Esophagus mucosa (tissue), 1 donor: ENCODE measurements at regions not wholly inside any gene's neighbourhood (a gene's known extent, or its start where the extent isn't known, plus 50 kb on each side); places are given as distances from the start of the nearest gene placed in this dataset.

Source experiments
- ATAC-seq: fragments of 200-7000 bp; cut with Tn5 transposase; one replicate; pipeline ENCODE4 v1.9.1; 2020
- donor health status: DM: yes; HTN: yes; CAD: no.

DNA sequence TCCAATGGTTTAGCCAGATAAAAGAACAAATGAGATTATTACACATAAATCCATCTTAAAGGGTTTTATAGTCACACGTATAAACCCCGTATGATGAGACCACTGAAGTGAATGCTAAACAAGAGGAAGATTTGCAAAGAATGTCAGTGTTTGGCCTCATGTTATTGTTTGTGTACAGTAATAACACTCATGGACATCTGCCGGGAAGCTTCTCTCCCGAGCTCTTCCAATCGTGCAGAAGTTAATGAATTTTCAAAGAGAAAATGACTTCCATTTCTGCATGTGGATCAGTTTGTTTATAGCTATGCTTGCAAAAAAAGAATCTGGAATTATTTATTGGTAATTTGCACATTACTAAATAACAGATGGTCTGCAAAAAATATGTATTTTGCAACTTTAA, 88.5 kb upstream of the APCDD1 start:
- ATAC-seq = no peak

DNA sequence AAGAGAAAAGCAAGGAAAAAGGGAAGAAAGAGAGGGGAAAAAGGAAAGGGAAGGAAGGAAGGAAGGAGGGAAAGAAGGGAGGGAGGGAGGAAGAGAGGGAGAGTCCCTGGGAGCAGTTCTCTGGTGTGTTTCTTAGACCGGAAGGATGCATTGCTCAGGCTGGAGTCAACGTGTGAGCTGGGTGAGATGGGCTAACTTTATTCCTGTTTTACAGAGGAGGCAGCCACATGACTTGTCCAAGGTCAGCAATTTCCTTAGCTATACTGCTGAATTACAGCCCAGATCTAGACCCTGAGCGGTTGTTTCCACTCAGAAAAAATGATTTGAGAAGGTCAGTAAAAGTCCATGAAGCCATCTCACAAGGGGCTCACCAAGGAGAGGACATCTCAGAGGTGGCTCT, 86.6 kb upstream of the APCDD1 start:
- ATAC-seq = no peak

DNA sequence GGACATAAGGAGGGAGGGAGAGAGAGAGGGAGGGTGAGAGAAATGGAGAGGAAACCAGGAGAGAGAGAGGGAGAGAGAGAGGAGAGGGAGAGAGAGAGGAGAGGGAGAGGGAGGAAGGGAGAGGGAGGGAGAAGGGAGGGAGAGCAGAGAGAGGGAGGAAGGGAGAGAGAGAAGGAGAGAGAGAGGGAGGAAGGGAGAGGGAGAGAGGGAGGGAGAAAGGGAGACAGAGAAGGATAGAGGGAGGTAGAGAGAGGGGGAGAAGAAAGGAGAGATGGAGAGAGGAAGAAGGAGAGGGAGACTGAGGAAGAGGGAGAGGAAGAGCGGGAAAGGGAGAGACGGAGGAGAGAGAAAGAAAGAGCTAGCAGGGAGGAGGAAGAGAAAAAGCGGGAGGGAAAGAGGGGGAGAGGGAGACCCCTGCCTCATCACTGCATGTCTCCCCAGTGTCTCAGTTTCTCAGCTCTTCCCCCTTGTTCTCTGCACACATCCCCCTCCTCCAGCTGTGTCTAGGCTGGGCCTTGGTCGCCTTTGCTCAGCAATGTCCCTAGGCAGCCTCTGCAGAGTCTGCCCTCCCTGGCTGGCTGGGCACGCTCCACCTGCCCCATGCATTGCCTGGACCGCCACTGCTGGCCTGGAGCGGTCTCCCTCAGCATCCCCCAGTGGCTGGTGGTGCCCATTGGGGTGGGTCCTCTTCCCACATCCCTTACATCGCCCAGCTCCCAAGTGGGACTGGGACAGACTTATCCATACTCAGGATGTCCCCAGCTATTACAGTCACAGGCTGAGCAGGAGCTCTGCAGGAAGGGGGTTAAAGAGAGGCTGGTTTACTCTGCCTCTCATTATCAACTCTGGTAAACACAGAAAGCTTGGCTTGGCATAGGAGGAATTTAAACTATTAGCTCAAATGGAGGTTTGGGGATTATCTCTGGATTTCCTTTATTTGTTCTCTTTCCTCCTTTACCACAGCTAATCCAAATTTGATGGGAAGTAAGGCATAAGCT, 85.7 kb upstream of the APCDD1 start:
- no peak for ATAC-seq

DNA sequence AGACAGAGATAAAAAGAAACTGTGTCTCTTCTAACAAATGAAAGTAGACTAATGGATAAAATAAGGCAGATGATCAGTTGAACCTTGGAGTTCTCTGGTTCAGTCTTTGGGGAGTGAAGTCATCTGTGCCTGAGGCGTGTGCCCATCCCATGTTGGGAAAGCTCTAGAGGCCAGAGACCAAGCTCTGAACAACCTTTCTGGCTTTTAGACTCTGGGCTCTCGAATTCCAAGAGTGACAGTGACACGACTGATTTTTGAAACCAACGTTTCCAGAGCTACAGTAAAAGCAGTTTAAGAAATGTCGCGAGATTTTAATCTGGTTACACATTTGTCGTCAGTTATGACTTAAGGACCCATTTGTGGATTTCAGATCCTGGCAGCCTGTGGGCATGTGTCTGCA, 83.7 kb upstream of the APCDD1 start:
- no peak for ATAC-seq

DNA sequence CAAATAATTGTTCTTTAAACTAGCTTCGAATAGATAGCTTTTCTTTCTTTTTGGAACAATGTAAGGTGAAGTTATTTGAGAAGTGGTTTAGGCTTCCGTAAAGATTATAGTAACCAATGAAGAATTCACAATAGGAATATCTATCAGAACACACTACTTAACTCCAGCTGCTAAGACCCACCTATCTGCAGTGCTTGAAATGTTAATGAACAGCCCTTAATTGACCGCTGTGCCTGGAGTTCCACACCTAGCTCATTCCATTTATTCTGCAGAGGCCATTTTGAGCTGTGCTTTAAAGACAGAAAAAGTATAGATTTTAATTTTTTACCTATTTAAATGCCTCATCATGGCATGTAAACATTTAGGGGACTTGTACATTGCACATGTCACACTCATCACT, 83.3 kb upstream of the APCDD1 start:
- no peak for ATAC-seq

DNA sequence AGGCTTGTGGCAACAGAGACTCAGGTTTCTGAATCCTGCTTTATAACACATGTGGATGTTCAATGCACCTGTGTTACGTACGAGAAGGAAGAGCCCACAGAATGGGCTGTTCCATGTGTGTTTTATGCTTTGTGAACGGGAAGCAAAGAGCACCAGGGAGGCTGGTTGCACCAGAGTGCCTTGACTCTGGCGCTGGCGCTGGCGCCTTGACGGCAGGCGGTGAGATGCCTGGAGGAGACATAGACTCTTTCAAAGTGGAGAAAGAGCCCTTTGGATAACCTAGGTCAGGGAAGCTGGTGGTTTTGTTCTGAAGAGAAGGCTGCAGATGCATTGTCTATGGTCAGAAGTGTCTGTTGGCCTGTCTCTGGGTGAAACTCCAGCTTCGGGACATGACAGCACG, 80.2 kb upstream of the APCDD1 start:
- no peak for ATAC-seq

DNA sequence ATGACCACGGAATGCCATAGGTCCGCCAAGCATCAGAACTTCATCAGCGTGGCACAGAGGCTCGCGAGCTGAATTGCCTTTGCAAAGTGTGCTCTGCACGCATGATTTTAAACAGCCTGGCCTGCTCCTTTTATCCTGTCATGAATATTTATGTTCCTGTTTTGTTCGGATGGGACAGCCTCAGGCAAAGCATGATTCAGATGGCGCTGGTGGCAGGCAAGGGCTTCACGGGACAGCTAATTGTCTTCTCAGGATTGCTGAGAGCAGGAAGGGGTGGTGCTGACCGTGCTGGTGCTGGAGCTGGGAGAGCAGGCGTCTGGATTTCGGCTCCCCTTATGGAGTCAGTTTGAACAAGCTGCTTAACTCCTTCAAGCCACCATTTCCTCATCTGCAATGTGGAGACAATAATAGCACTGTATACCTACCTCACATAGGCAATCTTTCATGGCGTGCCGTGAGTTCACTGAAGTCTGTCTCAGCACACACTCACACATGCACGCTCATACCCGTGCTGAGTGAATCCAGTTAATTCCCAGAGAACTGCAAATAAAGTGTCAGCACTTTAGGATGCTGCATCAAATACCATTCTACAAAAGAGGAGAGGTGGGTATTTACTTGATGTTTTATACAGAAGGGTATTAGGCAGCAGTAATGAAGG, 79.7 kb upstream of the APCDD1 start:
- ATAC-seq = peak; percentile 86

DNA sequence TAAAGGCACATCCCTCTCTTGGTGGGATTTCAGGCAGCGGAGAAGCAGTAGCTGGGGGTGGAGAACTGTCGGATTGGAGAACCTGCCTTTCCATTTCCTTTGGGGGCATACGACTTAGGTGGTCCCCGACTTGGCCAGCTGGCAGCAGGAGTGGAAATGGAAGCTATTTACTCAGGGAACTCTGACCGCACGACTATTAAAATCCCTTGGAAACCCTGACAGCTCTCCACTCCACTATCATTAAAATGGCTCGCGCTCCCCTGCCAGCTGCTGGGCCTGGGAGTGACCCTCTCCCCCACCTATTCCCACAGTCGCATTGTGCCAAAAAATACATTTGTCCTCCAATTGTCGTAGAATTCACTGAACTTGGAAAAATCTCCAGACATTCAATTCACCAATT, 77.7 kb upstream of the APCDD1 start:
- ATAC-seq = no peak

DNA sequence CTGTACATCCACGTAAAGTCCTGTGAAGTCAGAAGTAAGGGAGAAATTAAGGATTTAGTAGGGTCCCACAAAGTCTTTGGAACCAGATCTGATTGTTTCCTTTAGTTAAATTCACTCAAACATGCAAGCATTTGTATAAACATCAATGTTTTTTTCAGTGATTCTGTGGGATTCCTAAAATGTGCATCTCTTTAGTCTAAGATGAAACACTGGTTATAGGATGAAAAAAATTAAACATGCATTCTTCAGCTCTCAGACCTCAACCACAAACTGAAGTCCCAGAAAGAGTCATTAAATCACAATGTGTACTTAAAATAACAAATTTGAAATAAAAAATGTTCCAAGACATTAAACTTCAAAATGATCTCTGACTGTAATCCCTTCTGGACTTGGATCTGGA, 76.5 kb upstream of the APCDD1 start:
- ATAC-seq = no peak

DNA sequence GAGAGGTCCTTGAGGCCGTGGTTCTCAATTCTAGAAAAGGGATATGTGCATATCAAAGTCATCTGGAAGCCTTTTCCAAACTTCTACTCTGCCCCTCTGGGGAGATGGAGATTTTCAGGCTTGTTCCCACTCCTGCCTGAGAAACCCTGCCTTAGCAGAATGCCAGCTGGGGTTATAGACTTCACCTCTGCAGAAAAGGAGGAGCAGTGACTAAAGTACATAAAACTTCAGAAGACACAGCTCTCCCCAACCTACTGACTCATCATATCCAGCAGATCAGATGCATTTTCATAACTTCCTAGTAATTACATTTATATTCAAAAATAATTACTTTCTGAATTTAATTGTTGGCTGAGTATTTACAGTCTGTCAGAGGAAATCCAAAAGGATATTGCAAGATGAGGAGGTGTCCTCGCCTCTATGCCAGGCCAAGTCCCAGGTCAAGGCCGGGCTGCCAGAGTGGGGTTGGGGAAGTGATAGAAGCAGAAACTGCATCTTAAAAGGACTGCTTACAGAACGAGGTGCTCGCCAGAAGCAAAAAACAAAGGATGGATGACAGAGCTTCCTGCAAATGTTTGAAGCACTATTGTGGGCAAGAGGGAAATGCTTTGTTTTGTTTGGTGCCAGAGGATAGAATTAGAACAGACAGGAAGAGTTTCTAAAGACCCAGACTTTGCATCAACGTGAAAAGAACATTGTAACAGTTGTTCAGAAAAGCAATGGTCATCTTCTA, 75.6 kb upstream of the APCDD1 start:
- ATAC-seq = no peak

DNA sequence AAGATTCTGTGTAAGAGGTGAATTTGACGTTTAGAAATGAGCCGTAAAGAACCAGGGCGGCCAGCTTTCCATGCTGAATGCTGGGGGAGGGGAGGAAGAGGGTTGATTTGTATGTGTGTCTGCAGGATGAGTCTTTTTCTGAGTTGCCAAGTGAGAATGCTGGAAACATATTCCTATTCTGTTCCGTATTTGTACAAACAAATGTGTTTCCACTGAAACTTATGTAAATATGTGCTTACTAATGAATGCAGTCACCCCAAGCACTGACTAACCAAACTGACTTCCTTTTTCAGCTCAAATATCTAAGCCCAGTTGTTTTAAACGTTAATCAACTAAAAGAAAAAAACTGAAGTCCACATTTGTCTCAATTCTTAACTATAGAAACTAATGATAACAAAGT, 74.9 kb upstream of the APCDD1 start:
- ATAC-seq = no peak

DNA sequence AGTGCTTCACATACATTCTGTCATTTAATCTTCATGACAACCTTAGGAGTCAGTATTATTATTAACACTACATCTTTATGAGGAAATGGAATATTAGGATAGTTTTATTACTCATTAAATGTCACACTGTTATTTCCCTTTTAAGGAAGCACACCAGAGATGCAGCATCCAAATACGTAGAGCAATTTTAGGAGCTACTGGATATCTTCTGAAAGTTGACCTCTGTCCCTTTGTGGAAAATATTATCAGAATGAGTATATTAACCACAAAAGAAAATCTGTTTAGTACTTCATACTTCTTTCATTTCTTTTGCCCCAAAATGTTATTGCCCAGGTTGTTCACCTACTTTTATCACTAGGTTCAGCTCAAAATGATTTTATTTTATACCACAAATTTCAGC, 72.9 kb upstream of the APCDD1 start:
- ATAC-seq = no peak

DNA sequence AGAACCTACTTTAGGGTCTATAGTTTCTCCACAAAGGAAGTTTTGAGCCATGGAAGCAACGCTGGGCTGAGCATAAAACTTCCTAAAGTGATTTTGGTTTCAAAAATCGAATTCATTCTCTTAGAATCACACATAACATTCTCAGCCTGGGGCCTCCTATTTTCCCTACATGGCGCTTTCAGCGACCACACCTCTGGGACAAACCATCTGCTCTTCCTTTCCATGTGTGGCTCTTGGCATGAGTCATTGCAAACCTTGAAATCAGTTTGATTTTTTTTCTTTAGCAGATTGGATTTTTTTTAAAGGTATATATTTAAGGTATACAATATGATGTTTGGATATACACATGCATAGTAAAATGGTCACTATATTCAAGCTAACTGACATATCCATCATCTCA, 72.5 kb upstream of the APCDD1 start:
- ATAC-seq = no peak

DNA sequence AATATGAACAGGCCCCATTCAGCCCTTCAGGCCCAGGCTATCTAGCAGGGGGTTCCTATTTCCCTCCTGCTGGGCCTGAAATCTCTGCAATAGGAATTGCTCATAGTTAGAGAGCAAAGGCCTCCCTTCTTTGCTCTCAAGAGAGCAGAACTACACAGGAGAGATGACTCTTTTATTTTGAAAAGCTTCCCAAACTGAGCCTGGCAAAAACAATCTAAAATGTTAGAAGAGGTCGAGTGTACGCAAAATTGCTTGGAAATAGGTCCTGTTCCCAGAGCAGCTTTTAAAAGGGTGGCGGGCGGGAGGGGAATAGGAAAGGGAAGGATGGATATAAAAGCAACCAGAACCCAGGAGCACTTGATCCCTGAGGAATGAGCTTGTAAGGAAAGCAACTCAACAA, 68.4 kb upstream of the APCDD1 start:
- no peak for ATAC-seq

DNA sequence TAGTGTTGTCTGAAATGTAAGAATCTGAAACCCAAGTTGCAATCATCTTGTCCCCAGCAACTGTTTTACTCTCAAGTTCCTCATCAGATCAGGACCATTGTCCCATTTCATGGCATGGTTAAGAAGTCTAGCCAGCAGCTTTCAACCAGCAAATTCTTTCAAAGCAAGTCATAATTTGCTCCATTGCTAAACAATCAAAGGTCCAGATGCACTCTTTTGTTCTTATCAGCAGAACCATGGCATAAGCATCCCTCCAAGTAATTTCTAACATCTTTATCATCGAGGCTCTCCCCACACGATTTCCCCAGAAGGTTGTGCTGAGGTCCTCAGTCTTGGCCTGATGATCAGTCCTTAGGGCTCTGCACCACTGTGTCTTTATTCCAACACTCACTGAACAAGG, 67.5 kb upstream of the APCDD1 start:
- ATAC-seq = no peak

DNA sequence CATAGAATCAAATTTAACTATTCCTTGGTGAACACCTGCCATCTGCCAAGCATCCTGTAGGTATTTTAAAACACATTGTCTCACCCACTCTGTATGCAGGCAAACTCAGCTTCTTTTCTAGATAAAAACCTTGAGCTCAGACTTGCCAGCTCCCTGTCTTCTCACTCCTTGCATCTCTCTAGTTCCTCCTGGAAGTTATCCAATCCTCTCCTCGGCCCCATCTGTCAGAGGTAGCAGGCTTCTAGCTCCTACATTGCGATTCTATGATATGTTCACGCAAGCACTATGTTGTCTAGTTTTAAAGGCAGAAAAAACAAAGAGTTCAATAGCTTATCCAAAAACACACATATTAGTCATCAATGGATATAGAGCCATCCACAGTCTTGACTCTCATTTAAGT, 67.0 kb upstream of the APCDD1 start:
- no peak for ATAC-seq

DNA sequence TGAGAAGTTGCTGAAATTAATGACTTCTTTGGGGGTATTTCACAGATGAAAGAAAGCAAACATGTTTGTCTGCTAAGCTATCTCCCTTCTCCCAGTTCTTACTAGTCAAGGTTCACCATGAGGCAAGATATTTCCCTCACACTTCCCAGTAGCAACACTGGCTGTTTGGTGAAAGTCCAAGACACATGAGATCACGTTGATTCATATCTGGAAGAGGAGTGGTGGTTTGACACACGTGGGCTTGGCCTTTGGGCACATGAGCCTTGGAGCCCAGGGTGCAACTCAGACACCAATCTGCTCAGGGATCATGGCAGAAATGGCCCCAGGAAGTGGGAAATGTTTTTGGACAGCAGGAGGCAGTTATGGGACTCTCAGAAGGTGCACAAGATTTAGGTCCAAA, 66.1 kb upstream of the APCDD1 start:
- ATAC-seq = no peak

DNA sequence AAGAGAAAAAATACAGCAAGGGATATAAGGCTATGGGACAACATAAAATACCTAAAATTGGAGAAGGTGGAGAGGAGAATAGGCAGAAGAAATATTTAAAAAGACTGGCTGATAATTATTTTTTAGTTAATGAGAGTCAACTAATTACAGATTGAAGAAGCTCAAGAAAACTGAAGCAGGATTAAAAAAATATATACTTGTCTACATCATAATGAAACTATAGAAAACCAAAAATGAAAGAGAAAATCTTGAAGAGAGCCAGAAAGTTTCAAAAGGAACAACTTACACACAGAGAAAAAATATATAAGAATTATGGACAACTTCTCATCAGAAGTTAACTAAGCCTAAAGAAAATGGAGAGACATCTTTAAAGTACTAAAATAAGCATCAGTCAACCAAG, 62.9 kb upstream of the APCDD1 start:
- no peak for ATAC-seq

DNA sequence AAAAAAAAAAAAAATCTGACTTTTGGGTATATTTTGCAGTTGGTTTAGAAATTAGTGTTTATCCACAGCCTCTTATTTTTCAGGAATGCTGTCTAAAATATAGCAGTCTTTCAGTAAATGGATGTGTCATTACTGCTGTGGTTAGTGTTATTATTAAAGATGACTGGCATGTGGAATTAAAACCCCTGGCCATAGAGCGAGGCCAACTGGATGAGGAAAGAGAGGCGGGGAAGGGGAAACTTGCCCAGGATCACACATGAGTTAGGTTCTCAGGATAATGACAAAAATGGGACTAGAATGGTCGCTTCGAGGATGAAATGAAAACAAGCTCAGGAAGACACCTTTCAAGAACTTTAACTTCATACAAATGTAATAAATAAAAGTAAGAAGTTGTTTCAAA, 57.4 kb upstream of the APCDD1 start:
- no peak for ATAC-seq

DNA sequence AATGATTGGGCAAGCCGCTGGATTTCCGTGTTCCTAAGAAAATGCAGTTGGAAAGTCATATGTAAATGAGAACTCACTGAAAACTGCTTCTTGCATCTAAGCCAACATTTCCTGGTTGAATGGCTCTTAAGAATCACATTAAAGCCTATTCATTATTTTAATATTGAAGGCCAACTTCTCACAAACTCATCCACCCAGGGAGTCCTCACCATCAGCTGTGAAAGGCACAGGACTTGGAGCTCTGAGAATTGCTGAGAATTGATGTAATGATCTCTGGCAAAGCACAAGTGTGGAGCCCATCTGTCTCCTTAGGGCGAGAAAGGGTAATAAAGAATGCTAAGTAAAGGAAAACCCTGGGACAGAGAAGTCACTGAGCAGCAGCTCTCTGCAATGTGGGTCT, 55.9 kb upstream of the APCDD1 start:
- peak; percentile 19 for ATAC-seq

DNA sequence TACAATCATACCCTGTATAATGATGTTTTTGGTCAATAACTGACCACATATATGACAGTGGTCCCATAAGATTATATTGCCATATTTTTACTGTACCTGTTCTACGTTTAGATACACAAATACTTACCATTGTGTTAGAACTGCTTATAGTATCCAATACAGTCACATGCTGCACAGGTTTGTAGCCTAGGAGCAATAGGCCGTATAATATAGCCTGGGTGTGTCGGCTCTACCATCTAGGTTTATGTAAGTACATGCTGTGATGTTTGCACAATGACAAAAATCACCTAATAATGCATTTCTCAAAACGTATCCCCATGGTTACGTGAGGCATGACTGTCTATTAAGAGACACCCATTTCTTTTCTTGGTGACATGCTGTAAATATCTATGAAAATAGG, 55.0 kb upstream of the APCDD1 start:
- ATAC-seq = no peak

DNA sequence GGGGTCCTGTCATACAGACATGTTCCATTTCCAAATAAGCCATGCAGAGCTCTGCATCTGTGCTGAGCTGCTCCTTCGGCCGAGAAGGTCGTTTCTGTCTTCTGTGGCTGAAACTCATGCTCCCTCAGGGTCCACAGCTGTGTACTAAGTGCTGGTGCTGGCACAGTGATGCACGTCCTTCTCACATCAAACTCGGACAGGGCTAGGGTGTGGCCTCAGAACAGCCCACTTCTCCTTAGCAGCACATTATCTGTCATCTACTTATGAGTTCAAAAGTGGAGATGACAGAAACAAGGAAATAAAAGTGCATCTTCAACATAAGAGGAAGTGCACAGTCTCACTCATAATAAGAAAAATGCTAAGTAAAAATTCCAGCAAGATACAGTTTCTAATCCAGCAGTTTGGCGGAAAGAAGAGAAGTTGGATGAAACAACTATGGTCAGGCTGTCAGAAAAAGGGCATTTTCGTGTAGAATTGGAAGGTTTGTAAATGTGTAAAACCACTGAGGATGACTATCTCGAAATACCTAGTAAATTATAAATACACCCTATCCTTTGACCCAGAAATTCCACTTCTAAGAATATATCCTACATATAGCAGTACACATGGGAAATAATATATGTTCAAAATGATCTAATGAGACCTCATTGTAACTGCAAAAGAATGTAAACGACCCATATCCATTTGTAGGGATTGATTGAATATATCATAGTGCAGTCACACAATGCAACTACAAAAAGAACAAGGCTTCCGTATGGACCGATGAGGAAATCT, 53.7 kb upstream of the APCDD1 start:
- peak; percentile 46 for ATAC-seq

DNA sequence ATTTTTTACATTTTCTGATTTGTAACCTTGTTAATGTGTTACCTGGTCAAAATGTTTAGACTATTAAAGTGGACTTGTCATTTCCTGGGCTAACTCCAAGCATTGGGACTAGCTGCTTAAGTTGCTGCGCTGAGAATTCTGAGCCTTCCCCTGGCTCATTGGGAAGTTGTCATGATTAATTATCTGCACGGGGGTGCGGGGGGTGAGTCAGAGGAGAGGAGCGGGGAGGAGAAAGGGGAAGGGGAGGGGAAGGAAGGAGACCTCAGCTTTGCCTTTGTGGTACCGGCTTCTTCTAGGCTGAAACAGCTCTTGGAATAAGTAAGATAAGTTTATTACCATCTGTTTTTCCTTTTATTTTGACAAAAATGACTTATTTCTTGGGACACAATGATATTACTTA, 52.9 kb upstream of the APCDD1 start:
- no peak for ATAC-seq
